Dedifferentiated amniotic fluid mesenchymal stem cell (primary cell): ENCODE measurements at regions not wholly inside any gene's neighbourhood (a gene's known extent, or its start where the extent isn't known, plus 50 kb on each side); places are given as distances from the start of the nearest gene placed in this dataset.
"Not testable (repeated sequence)": the region's sequence is repeated elsewhere in the genome, so short reads cannot be mapped to it uniquely, and the experiment has no call there.

Experiments
- DNase-seq: peaks from one replicate; pipeline ENCODE4 v3.0.0-alpha.2; 2016; ENCODE audit errors: extremely low spot score

DNA sequence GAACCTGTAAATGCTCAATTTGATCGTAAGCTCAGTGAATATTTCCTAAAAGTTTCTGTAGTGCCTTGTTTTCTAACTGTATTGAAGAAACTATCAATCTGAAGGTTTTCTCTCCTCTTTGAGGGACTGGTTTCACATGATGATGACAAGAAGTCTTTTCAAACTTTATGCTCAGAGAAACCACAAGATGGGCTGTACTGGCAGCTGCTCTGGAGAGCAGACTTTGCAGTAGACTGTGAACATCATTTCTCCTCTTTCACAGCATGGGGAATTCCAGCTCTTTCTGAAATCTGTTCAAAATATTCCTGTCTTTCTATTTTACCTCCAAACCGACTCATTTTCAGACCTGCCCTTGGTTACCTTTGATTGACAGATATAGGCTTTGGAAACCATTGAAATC lies 194.4 kb downstream of the IZUMO3 start:
- no peak for DNase-seq

DNA sequence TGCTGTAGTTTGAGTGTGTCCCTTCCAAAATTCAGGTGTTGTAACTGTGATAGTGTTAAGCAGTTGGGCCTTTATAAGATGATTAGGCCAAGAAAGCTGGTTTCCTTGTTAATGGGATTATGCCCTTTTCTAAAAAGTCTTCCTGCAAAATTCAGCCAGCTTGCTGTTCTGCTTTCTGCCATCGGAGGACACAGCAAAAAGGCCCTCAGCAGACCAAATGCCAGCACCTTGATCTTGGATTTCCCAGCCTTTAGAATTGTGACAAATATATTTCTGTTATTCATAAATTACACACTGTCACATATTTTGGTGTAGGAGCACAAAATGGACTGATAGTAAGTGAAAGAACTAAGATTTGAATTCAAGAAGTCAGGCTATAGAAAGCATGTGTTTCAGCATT lies 203.2 kb downstream of the IZUMO3 start:
- no peak for DNase-seq

DNA sequence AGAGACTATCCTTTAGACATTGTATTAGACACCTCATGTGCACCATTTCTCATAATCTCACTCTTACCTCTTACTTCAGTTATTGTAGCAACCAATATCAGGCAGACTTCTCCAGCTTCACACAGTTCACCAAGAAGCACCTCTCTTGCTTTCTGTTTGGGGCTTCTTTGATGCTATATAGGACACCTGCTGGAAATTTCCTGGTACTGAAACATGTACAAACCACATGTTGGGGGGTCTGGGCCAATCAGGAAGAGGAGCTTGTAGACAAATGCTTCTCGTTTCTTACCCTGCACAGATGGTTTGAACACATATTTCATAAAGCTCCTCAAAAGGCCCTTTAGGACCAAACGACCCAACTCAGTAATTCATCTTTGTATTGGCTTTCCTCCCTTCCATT lies 212.1 kb downstream of the IZUMO3 start:
- DNase-seq, result no peak

GRCh38 chr9:24298912-24299311 lies 246.8 kb downstream of the IZUMO3 start:
- DNase-seq, result no peak

DNA sequence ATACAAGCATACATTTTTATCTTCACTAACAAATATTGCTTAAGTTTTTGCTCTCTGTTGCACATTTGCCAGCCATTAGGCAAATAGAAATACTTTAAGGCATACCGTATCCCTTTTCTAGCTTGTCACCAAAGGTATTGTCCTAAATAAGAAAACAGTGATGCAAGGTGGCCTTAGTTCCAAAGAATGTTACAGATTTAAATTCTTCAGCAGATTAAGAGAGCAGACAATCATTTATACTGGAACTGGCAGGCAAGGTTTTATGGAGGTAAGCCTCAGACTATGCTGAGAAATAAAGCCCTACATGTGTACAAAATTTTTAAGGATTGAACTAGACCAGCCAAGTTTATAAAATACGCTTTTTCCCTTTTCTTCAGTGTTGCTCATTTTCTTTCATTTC lies 247.8 kb downstream of the IZUMO3 start:
- no peak for DNase-seq

DNA sequence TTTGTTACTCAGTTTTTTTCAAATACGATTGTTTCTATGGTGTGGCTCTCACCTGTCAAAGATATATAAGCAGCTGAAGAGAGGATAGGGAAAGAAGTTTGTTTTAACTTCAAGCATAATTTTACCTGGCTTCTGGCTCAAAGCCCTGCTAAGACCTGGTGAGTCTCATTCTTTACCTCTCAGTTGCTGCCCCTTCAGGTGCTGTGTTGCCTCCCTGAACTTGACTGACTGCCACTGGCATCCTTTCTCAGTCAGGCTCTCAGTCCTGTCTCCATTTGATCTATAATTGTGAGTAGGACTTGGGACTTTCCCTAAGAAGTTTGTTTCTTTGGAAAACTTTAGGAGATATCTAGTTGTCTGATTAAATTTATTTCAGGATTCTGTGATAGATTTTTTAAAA lies 249.6 kb downstream of the IZUMO3 start:
- DNase-seq, result no peak

- no peak for DNase-seq
Observed at GRCh38 chr9:24293386-24293785, 252.3 kb downstream of the IZUMO3 start.

DNA sequence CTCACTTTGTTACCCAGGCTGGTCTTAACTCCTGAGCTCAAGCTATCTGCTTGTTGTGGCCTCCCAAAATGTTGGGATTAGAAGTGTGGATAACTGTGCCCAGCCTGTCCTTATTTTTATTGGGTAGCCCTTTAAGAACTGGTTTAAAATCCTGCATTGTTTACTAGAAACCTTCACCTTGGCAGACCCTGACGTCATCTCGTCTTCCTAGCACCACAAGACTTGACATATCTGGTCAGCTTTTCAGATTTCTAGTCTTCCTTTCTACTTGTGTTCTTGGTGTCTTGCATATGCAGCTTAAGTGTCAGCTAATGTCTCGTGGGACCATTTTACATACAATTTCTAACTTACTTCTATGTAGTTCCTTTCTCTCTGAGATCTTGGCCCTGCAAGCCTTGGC lies 258.9 kb downstream of the IZUMO3 start:
- no peak for DNase-seq

- no peak for DNase-seq
Observed at GRCh38 chr9:24258626-24259025, 287.1 kb downstream of the IZUMO3 start.

GRCh38 chr9:24257726-24258125 lies 288.0 kb downstream of the IZUMO3 start:
- no peak for DNase-seq

DNA sequence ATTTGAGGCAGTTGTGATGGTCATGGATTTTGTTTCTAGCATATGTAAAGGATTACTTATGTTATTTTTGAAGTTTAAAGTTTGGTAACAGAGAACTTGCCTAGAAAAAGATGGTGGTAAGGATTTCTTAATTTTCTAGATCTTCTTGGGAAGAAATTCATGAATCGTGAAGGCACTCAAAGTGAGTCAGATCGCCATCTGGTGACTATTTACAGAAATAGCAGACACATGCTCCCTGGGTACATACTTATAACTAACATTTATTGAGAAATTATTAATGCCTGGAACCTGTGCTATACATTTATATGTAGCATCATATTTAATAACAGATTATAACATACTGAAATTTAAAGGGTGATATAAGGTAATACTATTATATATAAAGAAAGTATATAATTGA lies 299.7 kb downstream of the IZUMO3 start:
- DNase-seq, result no peak

DNA sequence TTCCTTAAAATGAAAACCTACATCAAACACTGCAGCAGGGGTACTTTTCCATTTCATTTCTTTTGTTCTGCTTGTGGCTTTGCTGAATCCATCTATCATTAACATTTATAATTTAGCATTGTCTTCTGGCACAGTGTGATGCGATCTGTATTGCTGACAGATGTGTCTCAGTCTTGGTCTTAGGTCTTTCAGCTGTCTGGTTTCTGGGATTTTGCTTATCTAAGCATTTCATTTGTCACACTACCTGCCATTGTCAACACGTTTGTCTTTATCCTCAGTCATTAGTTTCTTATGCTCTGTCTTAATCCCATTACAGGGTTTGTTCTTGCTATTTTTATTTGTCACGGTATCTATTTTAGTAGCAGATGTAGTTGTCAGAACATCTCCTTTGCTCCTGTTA lies 303.1 kb downstream of the IZUMO3 start:
- DNase-seq, result no peak

DNA sequence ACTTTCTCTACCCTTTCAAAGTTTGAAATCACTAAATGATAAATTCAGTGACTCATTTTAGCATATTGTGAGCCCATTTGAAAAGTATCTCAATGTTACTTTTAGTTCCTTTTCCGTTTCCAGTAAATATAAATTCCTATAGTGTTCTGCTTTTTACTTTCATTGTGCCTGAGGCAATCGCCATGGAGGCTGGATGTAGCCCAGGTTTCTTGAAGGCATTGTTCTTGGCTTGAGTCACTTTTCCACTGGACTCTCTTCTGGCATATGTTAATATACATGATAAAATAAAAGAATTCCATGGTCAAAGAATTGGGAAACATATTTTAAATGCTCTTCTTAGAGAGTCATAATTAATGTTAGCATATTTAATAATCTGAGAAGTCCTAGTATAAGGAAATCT lies 327.0 kb downstream of the IZUMO3 start:
- DNase-seq, result no peak

GRCh38 chr9:24210641-24211040 lies 335.1 kb downstream of the IZUMO3 start:
- DNase-seq, result no peak

DNA sequence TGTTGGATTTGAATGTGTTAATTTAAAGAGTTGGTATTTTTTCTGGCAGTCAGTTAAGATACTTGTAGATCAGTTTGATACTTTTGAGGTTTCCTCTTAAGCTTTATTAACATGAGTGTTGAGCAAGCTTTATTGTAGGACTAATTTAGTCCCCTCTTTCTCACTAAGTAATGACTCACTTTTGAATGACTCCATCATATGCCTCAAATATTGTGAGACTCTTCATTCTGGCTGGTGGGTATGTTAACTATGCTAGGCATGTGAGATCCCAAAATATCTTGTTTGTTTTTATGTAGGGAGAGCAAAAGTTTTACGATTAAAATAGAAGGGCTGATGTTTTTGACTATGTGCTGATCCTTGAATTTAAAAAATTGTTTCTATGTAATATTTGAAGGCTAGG lies 355.7 kb downstream of the IZUMO3 start:
- DNase-seq, result no peak

DNA sequence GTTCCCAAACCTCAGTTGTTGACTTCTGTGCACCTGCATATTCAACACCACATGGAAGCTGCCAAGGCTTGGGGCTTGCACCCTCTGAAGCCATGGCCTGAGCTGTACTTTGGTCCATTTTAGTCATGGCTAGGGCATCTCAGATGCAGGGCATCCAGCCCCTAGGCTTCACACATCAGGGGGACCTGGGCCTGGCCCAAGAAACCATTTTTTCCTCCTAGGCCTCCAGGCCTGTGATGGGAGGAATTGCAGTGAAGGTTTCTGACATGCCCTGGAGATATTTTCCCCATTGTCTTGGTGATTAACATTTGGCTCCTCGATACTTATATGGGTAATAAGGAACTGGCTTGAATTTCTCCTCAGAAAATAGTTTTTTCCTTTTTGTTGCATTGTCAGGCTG lies 354.5 kb upstream of the ELAVL2 start:
- not testable (repeated sequence) for DNase-seq

DNA sequence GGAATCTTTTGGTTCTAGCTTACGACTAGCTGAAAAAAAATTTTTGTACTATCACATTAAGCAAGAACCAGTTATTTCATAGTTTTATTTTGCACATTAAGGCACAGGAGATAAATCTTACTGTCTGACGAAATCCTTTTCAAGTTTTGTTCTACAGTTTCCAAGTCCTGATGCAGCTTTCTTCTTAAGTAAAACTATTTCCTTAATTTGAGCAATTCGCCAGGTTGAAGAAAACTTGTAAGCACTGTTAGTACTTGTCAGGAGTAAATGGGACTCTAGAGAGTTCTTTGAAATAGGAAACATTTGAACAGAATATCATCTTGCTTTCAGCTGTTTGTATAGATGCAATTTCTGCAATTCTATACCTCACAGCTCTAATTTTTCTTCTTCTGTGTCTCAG lies 318.8 kb upstream of the ELAVL2 start:
- DNase-seq, result no peak

- DNase-seq, result not testable (repeated sequence)
Observed at GRCh38 chr9:24135072-24135471, 309.0 kb upstream of the ELAVL2 start.

- no peak for DNase-seq
Observed at GRCh38 chr9:24132244-24132643, 306.2 kb upstream of the ELAVL2 start.

- DNase-seq, result no peak
Observed at GRCh38 chr9:24127519-24127918, 301.5 kb upstream of the ELAVL2 start.

GRCh38 chr9:24118190-24118589 lies 292.1 kb upstream of the ELAVL2 start:
- no peak for DNase-seq

DNA sequence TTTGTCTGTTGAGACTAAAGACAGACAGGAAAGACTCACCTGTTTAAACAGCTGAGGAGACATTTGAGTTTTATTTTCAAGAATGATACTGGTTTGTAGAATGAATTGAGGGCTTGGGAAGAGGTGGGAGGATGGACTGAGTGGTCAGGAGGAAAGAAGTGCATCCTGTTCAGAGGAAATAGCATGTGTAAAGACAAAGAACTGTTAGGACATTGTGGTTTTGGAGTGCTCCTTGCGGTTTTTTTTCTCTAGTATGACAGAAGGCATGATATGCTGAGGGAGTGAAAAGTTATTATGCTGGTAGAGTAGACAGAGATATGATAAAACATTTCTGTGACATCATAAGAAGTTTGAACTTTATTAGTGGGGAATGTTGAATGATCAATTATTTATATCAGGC lies 270.7 kb upstream of the ELAVL2 start:
- no peak for DNase-seq

DNA sequence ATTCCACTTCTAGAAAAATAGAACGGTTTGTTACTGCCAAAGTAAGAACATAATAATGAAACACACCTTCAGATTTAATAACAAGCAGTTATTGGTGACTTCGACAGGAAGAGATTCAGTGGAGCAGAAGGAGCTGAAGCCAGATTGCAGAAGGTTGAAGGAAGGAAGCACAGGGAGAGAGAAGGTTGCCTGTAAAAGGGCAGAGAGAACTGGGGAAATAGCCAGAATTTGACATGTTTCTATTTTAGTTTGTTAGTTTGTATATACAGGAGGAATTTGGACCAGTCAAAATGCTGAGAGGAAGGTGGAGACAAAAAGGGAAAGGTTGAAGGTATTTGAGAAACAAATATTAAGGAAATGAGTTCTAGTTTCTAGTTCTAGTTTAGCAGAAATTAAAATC lies 269.2 kb upstream of the ELAVL2 start:
- DNase-seq, result no peak

GRCh38 chr9:24090566-24090965 lies 264.5 kb upstream of the ELAVL2 start:
- DNase-seq, result no peak

DNA sequence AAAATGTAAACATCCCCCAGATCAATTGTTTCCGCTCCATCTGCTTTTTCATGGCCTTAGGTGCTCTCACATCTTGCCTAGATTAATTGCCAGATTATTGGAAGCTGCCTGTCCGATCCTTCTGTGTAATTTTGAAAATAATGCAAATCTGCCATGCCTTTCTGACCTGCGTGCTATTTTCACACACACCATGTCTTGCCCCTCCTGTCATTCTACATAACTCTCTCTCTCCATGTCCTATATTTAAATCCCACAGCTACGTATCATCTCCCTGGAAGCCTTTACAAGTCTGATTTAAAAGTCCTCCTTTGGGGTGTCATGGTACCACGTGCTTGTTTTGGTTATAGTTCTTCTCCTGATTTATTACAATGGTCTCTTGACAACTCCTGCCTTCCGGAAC lies 247.6 kb upstream of the ELAVL2 start:
- no peak for DNase-seq
